ENCODE measurements at regions not wholly inside any gene's neighbourhood (a gene's known extent, or its start where the extent isn't known, plus 50 kb on each side); places are given as distances from the start of the nearest gene placed in this dataset.
A peak's percentile ranks its signal among the peaks of the same experiment; 100 is the strongest.

GRCh38 chr14:76574416-76575095 is 186.7 kb upstream of the VASH1 start:
- POLR2A ChIA-PET (ENCODE audit: low non-redundant PET) = interaction anchor here (0.6 kb wide), 1 partner anchor 1316 kb away, joined by 6 read pairs; no protein-coding TSS in a partner anchor
- BruUV-seq (replicated peaks) = no TSS peak
- CTCF ChIA-PET = no interaction called here
- TF ChIP-seq EZH2 (IDR thresholded peaks at IDR 0.05; ENCODE audit: borderline replicate concordance, low read depth, low read length, poor library complexity, severe bottlenecking) = no peak
- no peak for DNase-seq (ENCODE audit: low spot score)
- Histone ChIP-seq H3K9me3 (ENCODE audit: low read depth, low read length, poor library complexity, severe bottlenecking) (no peaks in the 10 kb centered on the region), H3K4me1 (ENCODE audit: insufficient read depth, low read length, poor library complexity, severe bottlenecking) (no peaks in the 10 kb centered on the region), H3K36me3 (ENCODE audit: insufficient read depth, low read length, poor library complexity, severe bottlenecking) (no peaks in the 10 kb centered on the region), H3K4me3 (ENCODE audit: low read depth, low read length, poor library complexity, severe bottlenecking) (no peak overlapping the region), H3K27ac (ENCODE audit: low read depth, low read length, poor library complexity, severe bottlenecking) (no peak overlapping the region), H3K27me3 (replicated peaks; ENCODE audit: insufficient read depth, low read depth, low read length, poor library complexity) (no peaks in the 10 kb centered on the region)
- intact Hi-C loops (cut with micrococcal nuclease; ENCODE audit: unreplicated experiment) = no loop called here

GRCh38 chr14:76575108-76575507 is 186.2 kb upstream of the VASH1 start:
- DNase-seq (ENCODE audit: low spot score) = no peak
- Histone ChIP-seq H3K4me1 (ENCODE audit: insufficient read depth, low read length, poor library complexity, severe bottlenecking) (no peaks in the 10 kb centered on the region), H3K27me3 (replicated peaks; ENCODE audit: insufficient read depth, low read depth, low read length, poor library complexity) (no peaks in the 10 kb centered on the region), H3K9me3 (ENCODE audit: low read depth, low read length, poor library complexity, severe bottlenecking) (no peaks in the 10 kb centered on the region), H3K27ac (ENCODE audit: low read depth, low read length, poor library complexity, severe bottlenecking) (no peak overlapping the region), H3K36me3 (ENCODE audit: insufficient read depth, low read length, poor library complexity, severe bottlenecking) (no peaks in the 10 kb centered on the region), H3K4me3 (ENCODE audit: low read depth, low read length, poor library complexity, severe bottlenecking) (no peak overlapping the region)
- CTCF ChIA-PET = no interaction called here
- POLR2A ChIA-PET (ENCODE audit: low non-redundant PET) = no interaction called here
- BruUV-seq (replicated peaks) = no TSS peak
- no peak for TF ChIP-seq CTCF (conservative IDR thresholded peaks at IDR 0.05; ENCODE audit: low read depth, low read length)
- TF ChIP-seq EZH2 (IDR thresholded peaks at IDR 0.05; ENCODE audit: borderline replicate concordance, low read depth, low read length, poor library complexity, severe bottlenecking) = no peak
- intact Hi-C loops (cut with micrococcal nuclease; ENCODE audit: unreplicated experiment) = no loop called here

GRCh38 chr14:76576047-76576741 is 185.1 kb upstream of the VASH1 start:
- no peaks in the 10 kb centered on the region for H3K36me3 ChIP-seq (ENCODE audit: insufficient read depth, low read length, poor library complexity, severe bottlenecking)
- no peak for TF ChIP-seq CTCF (conservative IDR thresholded peaks at IDR 0.05; ENCODE audit: low read depth, low read length)
- TF ChIP-seq EZH2 (IDR thresholded peaks at IDR 0.05; ENCODE audit: borderline replicate concordance, low read depth, low read length, poor library complexity, severe bottlenecking) = no peak
- ChIA-PET CTCF (no interaction called here), POLR2A (ENCODE audit: low non-redundant PET) (no interaction called here)
- intact Hi-C loops (cut with micrococcal nuclease; ENCODE audit: unreplicated experiment) = no loop called here
- peak; percentile 15 for DNase-seq (ENCODE audit: low spot score)
- no peaks in the 10 kb centered on the region for H3K27me3 ChIP-seq (replicated peaks; ENCODE audit: insufficient read depth, low read depth, low read length, poor library complexity)
- no TSS peak for BruUV-seq (replicated peaks)
- no peaks in the 10 kb centered on the region for H3K9me3 ChIP-seq (ENCODE audit: low read depth, low read length, poor library complexity, severe bottlenecking)
- no peak overlapping the region for H3K27ac ChIP-seq (ENCODE audit: low read depth, low read length, poor library complexity, severe bottlenecking)
- no peak overlapping the region for H3K4me3 ChIP-seq (ENCODE audit: low read depth, low read length, poor library complexity, severe bottlenecking)
- no peaks in the 10 kb centered on the region for H3K4me1 ChIP-seq (ENCODE audit: insufficient read depth, low read length, poor library complexity, severe bottlenecking)
